GM19397 (cell line): ENCODE measurements at regions not wholly inside any gene's neighbourhood (a gene's known extent, or its start where the extent isn't known, plus 50 kb on each side); places are given as distances from the start of the nearest gene placed in this dataset.
"Not testable (repeated sequence)": the region's sequence is repeated elsewhere in the genome, so short reads cannot be mapped to it uniquely, and the experiment has no call there.

Experiments used
- ATAC-seq: cut with Tn5 transposase; IDR thresholded peaks from one replicate; pipeline ENCODE4 v1.9.1; 2021; ENCODE audit warnings: mild to moderate bottlenecking, moderate library complexity; ENCODE audit not compliant: unreplicated experiment

DNA sequence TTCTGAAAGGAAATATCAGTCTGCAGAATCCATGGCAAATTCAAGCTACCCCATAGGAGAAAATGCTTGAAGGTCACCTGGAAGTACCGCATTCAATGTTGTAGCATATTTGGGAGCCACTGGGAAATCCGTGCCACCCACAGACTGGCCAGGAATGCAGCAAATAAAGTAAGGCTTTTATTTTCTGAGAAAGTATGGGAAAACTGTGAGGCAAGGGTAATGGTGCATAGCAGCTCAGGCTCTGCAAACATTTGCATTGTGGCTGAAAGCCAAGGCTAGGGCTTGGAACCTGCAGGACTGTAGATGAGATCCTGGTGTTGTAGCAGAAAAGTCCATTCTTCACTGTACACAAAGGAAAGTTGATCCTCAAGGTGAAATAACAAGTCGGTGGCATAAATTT, 450.9 kb upstream of the NR3C2 start:
- ATAC-seq, result no peak

DNA sequence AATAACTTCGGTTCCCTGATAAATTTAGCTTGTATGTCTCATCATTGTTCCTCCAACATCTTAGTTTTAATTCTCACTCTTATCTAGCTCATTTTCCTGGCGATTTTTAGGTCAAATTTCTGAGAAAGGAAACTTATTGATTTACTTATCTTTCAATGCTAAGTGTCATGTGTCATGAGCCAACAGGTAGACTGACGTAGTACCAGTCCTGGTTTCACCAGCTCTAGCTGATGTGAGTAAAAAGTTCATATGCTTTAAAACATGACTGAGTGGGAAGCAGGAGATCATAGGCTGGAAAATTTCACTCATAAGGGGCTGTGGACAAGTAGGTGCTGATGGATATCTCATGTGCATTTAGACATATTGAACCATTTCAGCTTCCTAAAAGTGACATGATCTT, 441.7 kb upstream of the NR3C2 start:
- ATAC-seq, result no peak

DNA sequence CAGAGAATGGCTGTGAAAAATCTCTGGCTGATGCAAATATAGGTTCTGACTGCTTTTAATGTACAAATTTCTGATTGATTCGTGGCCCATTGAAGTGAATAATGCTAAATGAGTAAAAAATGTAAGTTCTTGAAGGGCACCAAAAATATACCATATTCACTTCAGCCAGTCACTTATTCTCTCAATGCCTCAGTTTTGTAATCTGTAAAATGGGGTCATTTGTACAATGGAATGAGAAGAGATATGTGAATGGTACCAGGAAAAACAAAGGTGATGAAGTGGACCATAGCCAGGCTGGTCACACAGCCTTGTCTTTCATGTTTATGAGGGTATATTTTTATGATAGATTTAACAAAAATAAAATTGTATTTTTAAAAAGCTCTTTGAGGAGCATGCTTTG, 441.2 kb upstream of the NR3C2 start:
- no peak for ATAC-seq

DNA sequence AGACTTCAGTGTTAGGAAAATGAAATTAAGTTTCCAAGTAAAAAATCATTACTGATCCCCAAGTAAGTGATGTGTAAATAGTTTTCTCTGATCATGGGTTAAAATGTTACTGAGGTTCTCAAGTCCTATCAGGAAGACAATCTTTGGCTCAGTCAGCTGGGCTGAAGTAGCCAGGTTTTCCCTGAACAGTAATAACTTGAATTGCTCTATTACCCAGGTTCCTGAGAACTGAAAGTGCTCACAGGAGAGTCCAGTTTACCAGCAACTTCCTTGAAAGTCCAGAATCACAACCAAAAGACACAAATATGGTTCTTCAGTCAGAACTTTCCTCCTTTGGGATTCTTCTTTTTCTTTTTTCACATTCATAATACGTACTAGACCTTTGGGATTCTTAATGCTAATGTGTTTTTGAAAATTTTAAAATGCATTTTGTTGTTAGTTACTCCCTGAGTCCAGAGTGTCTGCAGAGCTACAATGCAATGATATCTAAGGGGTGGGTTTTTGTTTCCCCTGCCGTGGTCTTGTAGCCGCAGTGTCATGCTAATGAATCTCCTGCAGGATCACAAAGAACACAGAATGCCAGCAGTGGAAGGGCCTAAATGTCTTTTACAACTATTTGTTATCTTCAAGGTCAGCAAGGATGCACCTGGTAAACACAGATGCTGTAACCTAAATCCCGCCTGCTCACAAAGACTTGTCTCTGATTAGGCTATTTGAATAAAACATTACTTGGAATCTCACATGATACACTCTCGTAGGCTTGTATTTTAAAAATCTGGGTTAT, 439.8 kb upstream of the NR3C2 start:
- no peak for ATAC-seq

DNA sequence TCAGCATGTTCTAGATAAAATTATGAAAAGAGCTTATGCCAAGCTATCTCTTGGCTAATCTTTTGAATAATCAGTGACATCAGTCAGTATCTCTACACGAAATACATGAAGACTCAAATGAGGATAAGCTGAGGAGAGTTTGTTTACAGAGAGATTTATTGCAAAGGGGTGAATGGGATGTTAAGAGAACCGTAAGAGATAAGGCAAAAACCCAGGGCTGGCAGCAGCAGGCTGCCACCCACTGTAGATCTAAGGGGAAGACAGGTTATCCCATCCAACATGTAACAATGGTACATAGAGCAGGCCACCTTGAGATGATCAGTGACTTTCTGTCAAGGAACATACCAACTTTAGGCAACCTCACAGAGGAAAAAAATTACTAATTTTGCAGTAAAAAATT, 432.1 kb upstream of the NR3C2 start:
- ATAC-seq, result no peak

DNA sequence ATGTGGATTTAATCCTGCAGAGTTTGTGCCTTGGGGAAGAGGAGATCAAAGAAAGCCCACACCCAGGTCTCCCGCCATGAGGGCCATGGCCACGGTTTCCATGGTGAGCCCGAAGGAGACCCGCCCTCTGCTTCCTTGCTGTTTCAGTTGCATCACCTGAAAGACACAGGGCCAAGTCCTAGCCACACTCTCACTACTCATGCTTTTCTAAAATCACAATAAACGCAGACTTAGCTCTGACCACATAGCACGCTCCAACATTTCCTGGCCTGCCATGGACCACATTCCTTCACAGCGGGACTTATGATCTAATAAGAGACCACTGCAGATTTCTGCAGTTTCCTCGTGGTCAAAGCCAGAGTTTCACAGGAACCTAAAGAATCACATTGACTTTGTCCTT, 426.0 kb upstream of the NR3C2 start:
- ATAC-seq, result no peak

DNA sequence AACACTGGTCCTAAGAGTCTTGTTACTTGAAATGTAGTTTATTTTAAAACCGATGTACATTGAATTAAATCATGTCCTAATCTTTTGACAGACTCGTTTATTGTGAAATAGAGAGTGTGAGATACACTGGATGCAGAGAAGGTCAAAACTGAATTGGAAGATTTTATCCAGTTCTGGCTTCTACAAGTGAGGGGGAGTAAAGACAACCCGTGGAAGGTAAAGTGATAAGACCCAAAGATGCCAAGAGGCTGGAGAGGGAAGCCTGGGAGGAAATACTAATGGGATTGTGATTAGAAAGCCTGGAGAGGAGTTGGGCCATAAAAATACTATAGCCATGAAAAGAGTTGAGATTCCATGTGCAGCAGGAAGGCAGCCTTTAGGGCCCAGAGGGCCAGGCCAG, 424.5 kb upstream of the NR3C2 start:
- no peak for ATAC-seq

DNA sequence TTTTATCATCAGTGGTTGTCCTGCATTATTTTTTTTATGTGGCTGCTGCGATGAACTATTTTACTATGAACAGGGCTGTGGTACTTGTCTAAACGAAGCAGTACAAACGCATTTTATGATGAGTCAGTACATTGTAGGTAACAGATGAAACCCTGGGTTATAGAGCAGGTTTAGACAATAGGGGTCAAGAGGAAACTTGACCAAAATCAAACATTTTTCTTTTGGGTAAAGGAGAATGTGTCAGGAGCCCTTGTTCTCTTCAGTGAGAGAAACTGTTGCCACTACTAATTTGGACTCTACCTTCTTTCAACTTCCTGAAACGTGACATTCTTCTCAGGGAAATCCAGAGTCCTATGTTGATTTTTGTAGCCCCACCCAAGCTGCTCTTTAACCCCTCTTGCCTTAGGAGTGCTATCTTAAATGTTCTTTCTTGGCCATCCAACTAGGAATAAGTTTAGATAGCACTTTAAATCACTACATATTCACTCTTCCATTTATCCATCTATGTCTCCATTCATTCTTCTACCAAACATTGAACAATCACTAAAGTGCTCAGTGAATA, 415.8 kb upstream of the NR3C2 start:
- ATAC-seq, result no peak

DNA sequence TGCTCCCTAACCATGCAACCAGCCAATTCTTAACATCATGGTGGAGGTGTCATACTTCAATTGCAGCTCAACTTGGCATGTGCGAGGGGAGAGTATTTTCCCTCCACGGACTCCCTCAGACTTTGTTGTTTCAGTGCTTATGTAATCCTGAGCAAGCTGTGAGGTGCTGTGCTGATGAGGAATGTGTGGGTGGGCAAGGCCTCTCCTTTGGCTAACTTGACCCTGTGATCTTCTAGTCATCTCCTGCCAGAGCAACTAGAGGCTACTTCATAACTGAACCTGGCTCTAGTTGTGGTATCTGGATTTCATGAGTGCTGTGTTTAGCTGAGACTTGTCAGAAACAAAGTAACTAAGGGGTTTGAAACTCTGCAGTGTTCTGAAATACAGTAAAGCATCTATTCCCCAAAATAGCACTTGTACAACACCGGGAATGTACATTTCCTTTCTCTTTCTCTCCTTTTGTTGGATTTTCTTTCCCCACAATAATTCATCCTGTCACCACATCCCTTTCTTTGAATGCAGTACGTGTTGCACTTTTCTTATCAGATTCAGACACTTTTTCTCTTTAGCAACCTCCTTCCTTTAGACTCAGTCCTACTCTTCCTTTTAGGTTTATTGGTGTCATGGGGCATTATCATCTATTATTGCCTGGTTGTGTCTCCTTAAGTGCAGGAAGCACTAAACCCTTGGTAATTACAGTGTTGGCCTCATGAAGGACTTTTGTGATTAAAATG, 415.2 kb upstream of the NR3C2 start:
- no peak for ATAC-seq

DNA sequence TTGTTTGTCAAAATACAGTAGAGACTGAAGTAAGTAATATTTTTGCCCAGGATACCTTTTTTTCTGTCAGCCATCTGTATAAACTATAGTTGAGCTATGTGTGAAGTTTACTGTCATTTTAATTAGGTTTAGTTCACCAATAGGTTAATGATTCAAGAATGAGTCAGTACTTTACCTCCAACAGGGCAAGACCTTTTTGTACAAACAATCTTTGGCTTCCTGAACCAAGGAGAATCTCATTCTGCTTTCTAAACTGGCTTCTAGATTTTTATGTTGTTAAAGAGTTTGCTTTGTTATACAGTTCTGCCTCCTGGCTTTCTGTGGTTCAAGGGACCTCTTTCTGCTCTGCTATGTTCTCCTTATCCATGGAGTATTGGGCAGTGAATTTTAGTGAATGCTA, 412.0 kb upstream of the NR3C2 start:
- ATAC-seq, result no peak

DNA sequence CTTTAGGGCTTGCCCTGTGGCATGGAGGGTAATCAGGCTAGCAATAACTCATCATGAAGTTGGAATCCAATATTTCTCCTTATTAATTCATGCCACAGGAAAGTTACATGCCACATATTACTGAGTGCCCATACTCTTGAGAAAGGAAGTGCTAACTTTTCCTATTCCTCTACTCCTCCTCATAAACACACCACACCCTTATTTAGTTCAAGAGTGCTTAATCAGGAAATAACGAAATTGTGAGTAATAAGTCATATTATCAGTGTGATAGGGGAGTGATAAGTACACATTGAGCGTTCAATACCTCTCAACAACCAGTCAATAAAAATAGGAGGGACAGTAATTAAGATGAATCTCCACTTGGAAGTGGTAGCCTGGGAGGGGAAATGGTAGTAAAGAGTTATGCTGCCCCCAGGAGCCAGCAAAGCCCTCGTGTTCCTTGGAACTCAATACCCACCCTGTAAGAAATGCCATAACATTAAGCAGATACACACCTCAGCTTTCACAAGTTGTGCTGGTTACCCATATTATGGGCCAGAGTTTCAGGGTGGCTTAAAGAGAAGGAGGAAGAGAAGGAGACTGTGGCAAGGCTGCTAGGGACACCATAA, 410.0 kb upstream of the NR3C2 start:
- ATAC-seq, result no peak

DNA sequence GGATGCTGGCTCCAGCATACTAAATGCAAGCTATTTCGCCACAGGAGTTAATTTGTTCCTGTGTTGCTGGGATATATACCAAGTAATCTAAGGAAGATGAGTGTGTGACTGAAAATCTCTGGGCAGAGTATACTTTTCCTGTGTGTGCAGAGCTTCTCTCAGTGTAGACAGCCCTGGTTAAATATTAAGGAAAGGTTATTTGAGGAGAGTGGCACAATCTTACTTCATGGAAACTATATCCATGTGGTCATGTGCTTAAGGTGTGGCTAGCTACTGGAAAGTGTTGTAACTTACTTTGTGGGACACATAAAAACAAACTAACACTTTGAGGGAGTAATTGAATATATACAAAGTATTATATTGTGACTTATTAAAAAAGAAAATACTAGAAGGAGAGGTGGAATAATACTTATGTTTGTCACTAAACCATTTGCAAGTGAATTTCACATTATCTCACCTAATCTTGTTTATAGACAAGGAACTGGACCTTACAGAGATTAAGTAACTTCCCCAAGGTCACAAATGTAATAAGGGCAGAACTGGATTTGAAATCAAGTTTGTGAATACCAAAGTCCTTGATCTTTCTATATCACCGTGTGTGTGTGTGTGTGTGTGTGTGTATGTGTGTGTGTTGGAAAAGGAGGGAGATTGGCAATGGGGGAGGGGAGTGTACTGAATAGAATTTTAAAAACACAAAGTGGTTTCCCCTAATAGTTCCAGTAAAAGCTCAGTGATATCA, 408.2 kb upstream of the NR3C2 start:
- ATAC-seq, result no peak

DNA sequence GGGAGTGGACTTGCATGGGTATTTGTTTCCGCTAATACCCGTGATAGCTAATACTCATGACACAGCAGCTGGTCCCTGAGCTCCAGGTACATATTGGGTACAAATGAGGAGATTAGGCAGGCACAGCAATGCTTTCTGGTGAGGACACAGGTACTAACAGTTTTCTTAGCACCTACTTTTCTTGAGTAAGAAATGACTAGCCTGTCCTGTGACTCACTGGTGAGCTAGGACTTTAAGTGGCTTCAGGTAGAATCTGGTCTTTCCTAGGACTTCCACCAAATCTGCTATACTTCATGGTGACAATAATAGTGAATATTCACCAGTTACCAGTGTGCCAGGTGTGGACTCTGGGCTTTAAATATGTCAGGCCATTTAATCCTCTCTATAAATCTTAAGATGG, 407.4 kb upstream of the NR3C2 start:
- no peak for ATAC-seq

DNA sequence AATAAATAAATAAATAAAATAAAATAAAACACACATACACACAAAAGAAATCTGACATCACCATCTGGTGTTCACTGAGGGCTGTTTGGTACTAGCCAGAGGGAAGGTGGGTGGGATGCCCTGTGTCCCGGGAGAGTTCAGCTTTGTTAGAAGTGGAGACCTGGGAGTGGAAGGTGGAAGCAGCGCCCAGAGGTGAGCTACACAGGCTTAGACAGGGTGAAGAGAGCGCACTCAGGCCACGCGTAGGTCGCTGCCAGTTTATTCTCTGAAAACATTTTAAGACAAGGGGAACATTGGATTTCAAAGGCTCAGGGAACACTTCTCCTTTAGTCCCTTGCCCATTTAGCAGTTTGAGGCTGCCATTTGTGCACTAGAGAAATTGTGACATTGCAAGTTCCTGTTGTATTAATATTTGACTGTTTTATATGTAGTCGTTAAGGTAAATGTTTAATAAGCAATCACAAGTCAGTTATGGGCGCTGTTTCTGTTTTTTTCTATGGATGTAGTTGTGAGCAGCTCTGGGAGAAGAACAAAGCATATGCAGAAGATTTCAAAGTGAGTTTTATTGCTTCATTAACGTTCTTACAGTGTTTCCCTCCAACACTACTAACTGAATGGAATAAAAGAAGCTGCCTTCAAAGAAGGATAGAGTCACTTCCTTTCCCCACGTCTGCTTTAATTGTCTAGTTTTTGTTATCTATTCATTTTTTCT, 405.5 kb upstream of the NR3C2 start:
- ATAC-seq, result no peak

DNA sequence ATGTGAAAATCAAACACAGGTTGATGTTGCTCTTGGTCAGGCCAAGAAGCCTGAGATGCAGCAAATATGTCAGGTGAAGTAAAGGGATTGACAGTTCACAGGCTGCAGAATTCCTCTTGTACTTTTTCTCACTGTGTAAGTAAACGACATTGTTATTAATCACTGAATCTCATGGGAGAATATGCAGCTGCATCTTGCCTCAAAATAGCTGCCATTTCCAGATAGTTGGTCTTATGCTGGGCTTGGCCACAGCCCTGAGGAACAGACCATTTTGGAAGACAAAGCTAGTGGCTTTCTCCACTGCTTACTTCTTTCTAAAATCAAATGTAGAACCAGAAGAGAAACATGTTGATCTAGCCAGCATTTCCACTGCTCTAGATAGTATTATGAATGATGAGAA, 403.4 kb upstream of the NR3C2 start:
- no peak for ATAC-seq

DNA sequence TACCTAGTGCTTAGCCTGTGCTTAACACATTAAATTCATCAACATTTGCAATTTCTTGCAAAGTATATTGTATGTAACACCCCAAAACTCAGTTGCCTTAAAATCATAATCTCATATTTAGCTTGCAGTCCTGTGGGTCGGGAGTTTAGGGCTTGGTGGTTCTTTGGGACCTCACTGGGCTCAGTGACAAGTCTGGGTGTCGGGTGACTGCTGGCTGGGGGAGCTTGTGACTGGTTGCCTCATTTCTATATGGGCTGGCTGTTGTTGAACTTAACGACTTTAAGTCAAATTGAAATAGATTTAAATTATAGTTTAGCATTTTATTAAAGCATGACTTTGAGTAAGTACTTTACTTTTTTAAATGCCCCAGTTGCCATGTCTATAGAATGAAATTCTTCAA, 401.4 kb upstream of the NR3C2 start:
- no peak for ATAC-seq

DNA sequence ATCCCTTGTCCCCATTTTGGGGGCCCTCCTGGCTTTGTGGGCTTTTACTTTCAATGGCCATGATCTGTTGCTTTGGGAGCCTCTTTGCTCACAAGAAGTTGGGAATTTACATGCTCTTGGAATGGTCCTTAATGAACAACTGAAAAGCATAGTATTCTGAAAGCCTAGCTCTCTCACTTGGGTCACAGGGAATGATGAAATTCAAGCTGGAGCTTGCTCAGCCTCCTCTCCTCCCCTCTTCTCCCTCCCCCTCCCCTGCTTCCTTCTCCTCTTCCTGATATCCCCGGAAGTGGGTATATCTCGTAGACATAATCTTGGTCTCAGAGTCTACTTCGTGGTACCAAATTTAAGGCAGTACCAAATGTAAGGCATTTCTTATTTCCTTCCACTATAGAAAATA, 400.6 kb upstream of the NR3C2 start:
- no peak for ATAC-seq

DNA sequence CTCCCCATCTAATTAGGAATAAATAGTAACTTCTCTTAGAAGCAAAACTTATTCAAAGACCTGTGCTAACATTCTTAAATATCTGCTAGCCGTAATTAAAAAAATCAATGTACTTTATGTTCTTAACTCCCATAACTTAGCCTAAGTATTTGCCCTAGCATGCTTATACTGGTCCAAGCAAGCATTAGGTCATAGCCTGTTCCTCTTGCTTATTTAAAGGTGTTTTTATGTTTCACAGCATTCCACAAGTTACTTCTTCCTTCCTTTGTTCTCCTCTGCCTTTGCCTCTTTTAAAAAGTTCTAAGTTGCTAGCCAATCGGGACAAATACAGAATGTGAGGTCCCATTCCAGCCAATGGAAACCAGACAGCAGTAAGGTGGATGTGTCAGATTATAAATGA, 395.4 kb upstream of the NR3C2 start:
- not testable (repeated sequence) for ATAC-seq

DNA sequence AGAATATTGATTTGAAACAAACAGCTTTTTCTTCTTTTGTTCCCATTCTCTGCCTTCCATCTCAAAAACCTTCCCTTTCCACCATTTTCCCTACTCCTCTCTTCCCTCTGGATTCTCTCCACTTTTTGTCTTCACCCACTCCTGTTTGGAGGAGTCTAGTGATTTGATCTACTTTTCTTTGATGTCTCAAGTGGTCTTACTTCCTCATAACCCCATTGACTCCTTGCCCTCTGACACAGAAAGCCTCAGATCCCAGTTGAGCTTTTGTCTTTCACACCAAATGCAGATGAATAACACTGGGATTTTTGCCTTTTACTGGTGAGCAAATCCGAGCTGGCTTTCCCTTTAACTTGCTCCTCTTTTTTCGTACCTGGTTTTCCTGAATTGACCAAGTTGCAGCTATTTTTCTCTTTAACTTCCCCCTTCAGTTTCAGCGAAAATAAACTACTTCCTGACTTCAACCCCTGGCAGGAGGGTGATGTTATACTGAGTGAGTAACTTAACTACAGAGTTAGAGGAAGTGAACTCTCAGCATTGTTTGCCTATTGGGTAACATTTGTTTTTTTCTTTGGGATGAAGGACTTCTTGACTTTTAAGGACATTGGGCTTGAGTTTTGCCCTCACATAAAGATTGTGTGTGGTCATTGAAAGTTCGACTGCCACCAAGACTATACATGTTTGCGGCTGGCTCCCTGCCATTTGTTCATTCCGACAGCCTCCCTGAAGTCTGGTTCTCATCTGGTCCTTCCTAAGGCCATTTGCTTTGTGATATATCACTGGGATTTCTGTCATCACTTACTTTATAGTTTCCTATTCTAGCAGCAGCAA, 392.8 kb upstream of the NR3C2 start:
- ATAC-seq, result no peak

DNA sequence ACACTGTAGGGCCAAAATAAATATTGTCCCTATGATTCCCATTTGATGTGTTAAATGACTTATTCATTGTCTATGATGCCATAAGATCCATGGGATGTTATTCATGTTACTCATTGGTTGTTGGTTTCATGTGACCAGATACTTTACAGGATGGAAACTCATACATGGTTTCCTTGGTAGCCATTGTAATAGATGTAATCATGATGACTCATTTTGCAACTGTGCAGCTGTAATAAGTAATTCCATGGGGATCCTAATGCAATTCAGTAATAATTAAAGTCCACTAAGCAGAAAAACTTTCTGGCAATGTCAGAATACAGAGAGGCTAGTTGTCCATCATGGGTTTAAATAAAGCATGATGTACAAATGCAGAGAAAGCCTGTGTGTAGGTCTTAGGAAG, 389.7 kb upstream of the NR3C2 start:
- no peak for ATAC-seq
